SK-N-SH treated with all-trans-retinoic acid at 6 μM for 48 hours (cell line): ENCODE measurements at regions not wholly inside any gene's neighbourhood (a gene's known extent, or its start where the extent isn't known, plus 50 kb on each side); places are given as distances from the start of the nearest gene placed in this dataset.

Experiments used
- ATAC-seq: fragments of 200-7000 bp; cut with Tn5 transposase; 3 replicates; pipeline ENCODE4 v1.9.1; 2020; ENCODE audit warnings: mild to moderate bottlenecking, moderate library complexity
- ARNTL ChIP-seq: fragments of 450-650 bp; formaldehyde crosslinking; IDR thresholded peaks from 2 replicates; pipeline ENCODE4 v1.5.0; 2020; ENCODE audit warnings: low read depth, mild to moderate bottlenecking, moderate library complexity, borderline replicate concordance
- BACH2 ChIP-seq: fragments of 250-450 bp; sonication (Bioruptor Pico); IDR thresholded peaks from 2 replicates; pipeline ENCODE4 v1.9.0; 2021; ENCODE audit warnings: mild to moderate bottlenecking, borderline replicate concordance
- CSDC2 ChIP-seq: fragments of 250-450 bp; sonication (Bioruptor Pico); IDR thresholded peaks from 2 replicates; pipeline ENCODE4 v1.5.0; 2020; ENCODE audit warnings: mild to moderate bottlenecking, moderate library complexity
- GLIS3 ChIP-seq: fragments of 250-450 bp; sonication (Bioruptor Pico); IDR thresholded peaks from 2 replicates; pipeline ENCODE4 v1.5.0; 2020; ENCODE audit warnings: mild to moderate bottlenecking, moderate library complexity
- ISL1 ChIP-seq: fragments of 250-450 bp; sonication (Bioruptor Pico); IDR thresholded peaks from 2 replicates; pipeline ENCODE4 v2.1.2; 2022; ENCODE audit warnings: mild to moderate bottlenecking, moderate library complexity
- OSR1 ChIP-seq: fragments of 250-450 bp; sonication (Bioruptor Pico); IDR thresholded peaks from 2 replicates; pipeline ENCODE4 v1.8.0; 2022; ENCODE audit warnings: moderate library complexity, mild to moderate bottlenecking, inconsistent platforms
- PPARA ChIP-seq: fragments of 250-450 bp; sonication (Bioruptor Pico); IDR thresholded peaks from 2 replicates; pipeline ENCODE4 v1.5.0; 2020; ENCODE audit warnings: mild to moderate bottlenecking, borderline replicate concordance
- RARB ChIP-seq: fragments of 250-450 bp; sonication (Bioruptor Pico); IDR thresholded peaks from 2 replicates; pipeline ENCODE4 v1.8.0; 2021; ENCODE audit warnings: mild to moderate bottlenecking, moderate library complexity
- SNAI2 ChIP-seq: fragments of 250-450 bp; sonication (Bioruptor Pico); IDR thresholded peaks from 2 replicates; pipeline ENCODE4 v1.5.0; 2020; ENCODE audit warnings: mild to moderate bottlenecking, moderate library complexity
- TCF4 ChIP-seq: fragments of 250-450 bp; sonication (Bioruptor Pico); IDR thresholded peaks from 2 replicates; pipeline ENCODE4 v1.8.0; 2021; ENCODE audit warnings: mild to moderate bottlenecking, moderate library complexity, borderline replicate concordance
- TOX ChIP-seq: fragments of 250-450 bp; sonication (Bioruptor Pico); IDR thresholded peaks from 2 replicates; pipeline ENCODE4 v1.8.0; 2021; ENCODE audit warnings: mild to moderate bottlenecking, moderate library complexity, borderline replicate concordance
- ZC3H10 ChIP-seq: fragments of 250-450 bp; sonication (Bioruptor Pico); IDR thresholded peaks from 2 replicates; pipeline ENCODE4 v1.5.1; 2021; ENCODE audit warnings: mild to moderate bottlenecking, moderate library complexity
- ZFP3 ChIP-seq: fragments of 250-450 bp; sonication (Bioruptor Pico); IDR thresholded peaks from 2 replicates; pipeline ENCODE4 v1.5.0; 2020; ENCODE audit warnings: mild to moderate bottlenecking, moderate library complexity
- ZFP30 ChIP-seq: fragments of 450-650 bp; formaldehyde crosslinking; IDR thresholded peaks from 2 replicates; pipeline ENCODE4 v1.5.0; 2022; ENCODE audit warnings: mild to moderate bottlenecking, moderate library complexity
- ZNF565 ChIP-seq: fragments of 450-650 bp; formaldehyde crosslinking; conservative IDR thresholded peaks from 2 replicates; pipeline ENCODE4 v1.5.0; 2020; ENCODE audit warnings: low read depth, mild to moderate bottlenecking, moderate library complexity
- ZNF70 ChIP-seq: fragments of 450-650 bp; formaldehyde crosslinking; IDR thresholded peaks from 2 replicates; pipeline ENCODE4 v1.5.0; 2020; ENCODE audit warnings: mild to moderate bottlenecking, moderate library complexity
- ZNF8 ChIP-seq: fragments of 450-650 bp; formaldehyde crosslinking; IDR thresholded peaks from 2 replicates; pipeline ENCODE4 v1.5.0; 2020; ENCODE audit warnings: mild to moderate bottlenecking, moderate library complexity
- TF ChIP-seq, protein P1 (sequence below): fragments of 250-450 bp; sonication (Bioruptor Pico); IDR thresholded peaks from 2 replicates; pipeline ENCODE4 v1.8.0; 2021; ENCODE audit warnings: low read depth, mild to moderate bottlenecking, moderate library complexity, borderline replicate concordance
- TF ChIP-seq, protein P2 (sequence below): fragments of 250-450 bp; sonication (Bioruptor Pico); IDR thresholded peaks from 2 replicates; pipeline ENCODE4 v1.5.1; 2021; ENCODE audit warnings: mild to moderate bottlenecking, moderate library complexity
- TF ChIP-seq, protein P3 (sequence below): fragments of 250-450 bp; sonication (Bioruptor Pico); IDR thresholded peaks from 2 replicates; pipeline ENCODE4 v1.5.1; 2020; ENCODE audit warnings: low read depth, mild to moderate bottlenecking, moderate library complexity
- TF ChIP-seq, protein P4 (sequence below): fragments of 250-450 bp; sonication (Bioruptor Pico); IDR thresholded peaks from 2 replicates; pipeline ENCODE4 v1.5.0; 2020; ENCODE audit warnings: mild to moderate bottlenecking, moderate library complexity
- TF ChIP-seq, protein P5 (sequence below): fragments of 250-450 bp; sonication (Bioruptor Pico); IDR thresholded peaks from 2 replicates; pipeline ENCODE4 v1.8.0; 2020; ENCODE audit warnings: mild to moderate bottlenecking, moderate library complexity, borderline replicate concordance

DNA sequence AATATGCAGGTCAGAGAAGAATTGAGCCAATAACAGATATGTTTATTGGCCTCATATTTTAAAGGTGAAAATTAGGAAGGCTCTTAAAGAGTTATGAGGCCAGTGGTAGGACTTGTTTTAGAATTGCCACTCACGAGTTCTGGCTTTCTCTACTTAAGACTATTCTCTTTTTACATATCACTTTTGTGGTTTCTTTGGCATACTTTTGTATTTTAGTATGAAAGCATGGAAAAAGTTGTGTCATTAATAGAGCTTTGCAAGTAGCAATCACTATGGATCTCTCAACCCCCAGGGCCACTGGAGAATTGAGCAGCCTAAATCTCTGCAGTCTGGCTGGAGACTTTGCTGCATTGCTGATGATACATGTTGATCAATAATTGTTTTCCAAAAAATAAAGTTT lies 64.6 kb upstream of the SOX21 start:
- ATAC-seq: no peak
- no peak for TF ChIP-seq CSDC2
- no peak for TF ChIP-seq OSR1
- no peak for TF ChIP-seq GLIS3
- TF ChIP-seq, protein P1, sequence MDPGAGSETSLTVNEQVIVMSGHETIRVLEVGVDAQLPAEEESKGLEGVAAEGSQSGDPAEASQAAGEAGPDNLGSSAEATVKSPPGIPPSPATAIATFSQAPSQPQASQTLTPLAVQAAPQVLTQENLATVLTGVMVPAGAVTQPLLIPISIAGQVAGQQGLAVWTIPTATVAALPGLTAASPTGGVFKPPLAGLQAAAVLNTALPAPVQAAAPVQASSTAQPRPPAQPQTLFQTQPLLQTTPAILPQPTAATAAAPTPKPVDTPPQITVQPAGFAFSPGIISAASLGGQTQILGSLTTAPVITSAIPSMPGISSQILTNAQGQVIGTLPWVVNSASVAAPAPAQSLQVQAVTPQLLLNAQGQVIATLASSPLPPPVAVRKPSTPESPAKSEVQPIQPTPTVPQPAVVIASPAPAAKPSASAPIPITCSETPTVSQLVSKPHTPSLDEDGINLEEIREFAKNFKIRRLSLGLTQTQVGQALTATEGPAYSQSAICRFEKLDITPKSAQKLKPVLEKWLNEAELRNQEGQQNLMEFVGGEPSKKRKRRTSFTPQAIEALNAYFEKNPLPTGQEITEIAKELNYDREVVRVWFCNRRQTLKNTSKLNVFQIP (CRISPR knock-in tag): no peak
- TF ChIP-seq ZC3H10 (CRISPR knock-in tag): no peak
- TF ChIP-seq TOX: no peak
- no peak for TF ChIP-seq ARNTL (CRISPR knock-in tag)
- TF ChIP-seq BACH2 (CRISPR knock-in tag): no peak
- no peak for TF ChIP-seq ZFP3 (CRISPR knock-in tag)
- TF ChIP-seq PPARA (CRISPR knock-in tag): no peak
- no peak for TF ChIP-seq ISL1 (CRISPR knock-in tag)
- TF ChIP-seq ZNF8: no peak
- no peak for TF ChIP-seq SNAI2 (CRISPR knock-in tag)
- no peak for TF ChIP-seq ZNF70 (CRISPR knock-in tag)
- no peak for TF ChIP-seq ZNF565 (CRISPR knock-in tag)

DNA sequence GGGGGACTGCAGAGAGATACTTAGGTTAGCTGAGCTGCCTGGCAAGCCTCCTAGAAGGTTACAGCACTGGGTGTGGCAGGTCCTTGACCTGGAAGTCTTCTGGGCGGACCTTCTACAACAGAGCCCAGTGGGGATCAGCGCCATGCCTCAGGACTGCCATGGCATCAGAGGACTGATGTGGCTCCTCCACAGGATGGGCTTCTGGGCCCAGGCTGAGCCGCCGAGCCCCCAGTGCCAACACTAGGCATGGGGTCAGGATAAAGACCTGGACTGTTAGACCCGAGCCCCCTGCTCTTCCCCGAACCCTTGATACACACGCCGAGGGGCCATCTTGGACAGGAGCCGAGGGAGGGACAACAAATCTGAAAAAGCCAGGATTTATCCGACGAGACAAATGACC lies 64.0 kb upstream of the SOX21 start:
- TF ChIP-seq PPARA (CRISPR knock-in tag) (no peak), TOX (no peak), SNAI2 (CRISPR knock-in tag) (no peak), ZFP30 (CRISPR knock-in tag) (no peak), ARNTL (CRISPR knock-in tag) (no peak), ZNF70 (CRISPR knock-in tag) (no peak), ZNF8 (no peak), ZC3H10 (CRISPR knock-in tag) (no peak), ZNF565 (CRISPR knock-in tag) (no peak), ZFP3 (CRISPR knock-in tag) (no peak), GLIS3 (no peak), RARB (no peak), TCF4 (CRISPR knock-in tag) (no peak), CSDC2 (no peak)
- TF ChIP-seq, protein P2, sequence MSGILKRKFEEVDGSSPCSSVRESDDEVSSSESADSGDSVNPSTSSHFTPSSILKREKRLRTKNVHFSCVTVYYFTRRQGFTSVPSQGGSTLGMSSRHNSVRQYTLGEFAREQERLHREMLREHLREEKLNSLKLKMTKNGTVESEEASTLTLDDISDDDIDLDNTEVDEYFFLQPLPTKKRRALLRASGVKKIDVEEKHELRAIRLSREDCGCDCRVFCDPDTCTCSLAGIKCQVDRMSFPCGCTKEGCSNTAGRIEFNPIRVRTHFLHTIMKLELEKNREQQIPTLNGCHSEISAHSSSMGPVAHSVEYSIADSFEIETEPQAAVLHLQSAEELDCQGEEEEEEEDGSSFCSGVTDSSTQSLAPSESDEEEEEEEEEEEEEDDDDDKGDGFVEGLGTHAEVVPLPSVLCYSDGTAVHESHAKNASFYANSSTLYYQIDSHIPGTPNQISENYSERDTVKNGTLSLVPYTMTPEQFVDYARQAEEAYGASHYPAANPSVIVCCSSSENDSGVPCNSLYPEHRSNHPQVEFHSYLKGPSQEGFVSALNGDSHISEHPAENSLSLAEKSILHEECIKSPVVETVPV (CRISPR knock-in tag): no peak
- TF ChIP-seq, protein P3, sequence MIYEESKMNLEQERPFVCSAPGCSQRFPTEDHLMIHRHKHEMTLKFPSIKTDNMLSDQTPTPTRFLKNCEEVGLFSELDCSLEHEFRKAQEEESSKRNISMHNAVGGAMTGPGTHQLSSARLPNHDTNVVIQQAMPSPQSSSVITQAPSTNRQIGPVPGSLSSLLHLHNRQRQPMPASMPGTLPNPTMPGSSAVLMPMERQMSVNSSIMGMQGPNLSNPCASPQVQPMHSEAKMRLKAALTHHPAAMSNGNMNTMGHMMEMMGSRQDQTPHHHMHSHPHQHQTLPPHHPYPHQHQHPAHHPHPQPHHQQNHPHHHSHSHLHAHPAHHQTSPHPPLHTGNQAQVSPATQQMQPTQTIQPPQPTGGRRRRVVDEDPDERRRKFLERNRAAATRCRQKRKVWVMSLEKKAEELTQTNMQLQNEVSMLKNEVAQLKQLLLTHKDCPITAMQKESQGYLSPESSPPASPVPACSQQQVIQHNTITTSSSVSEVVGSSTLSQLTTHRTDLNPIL (CRISPR knock-in tag): no peak
- TF ChIP-seq, protein P4, sequence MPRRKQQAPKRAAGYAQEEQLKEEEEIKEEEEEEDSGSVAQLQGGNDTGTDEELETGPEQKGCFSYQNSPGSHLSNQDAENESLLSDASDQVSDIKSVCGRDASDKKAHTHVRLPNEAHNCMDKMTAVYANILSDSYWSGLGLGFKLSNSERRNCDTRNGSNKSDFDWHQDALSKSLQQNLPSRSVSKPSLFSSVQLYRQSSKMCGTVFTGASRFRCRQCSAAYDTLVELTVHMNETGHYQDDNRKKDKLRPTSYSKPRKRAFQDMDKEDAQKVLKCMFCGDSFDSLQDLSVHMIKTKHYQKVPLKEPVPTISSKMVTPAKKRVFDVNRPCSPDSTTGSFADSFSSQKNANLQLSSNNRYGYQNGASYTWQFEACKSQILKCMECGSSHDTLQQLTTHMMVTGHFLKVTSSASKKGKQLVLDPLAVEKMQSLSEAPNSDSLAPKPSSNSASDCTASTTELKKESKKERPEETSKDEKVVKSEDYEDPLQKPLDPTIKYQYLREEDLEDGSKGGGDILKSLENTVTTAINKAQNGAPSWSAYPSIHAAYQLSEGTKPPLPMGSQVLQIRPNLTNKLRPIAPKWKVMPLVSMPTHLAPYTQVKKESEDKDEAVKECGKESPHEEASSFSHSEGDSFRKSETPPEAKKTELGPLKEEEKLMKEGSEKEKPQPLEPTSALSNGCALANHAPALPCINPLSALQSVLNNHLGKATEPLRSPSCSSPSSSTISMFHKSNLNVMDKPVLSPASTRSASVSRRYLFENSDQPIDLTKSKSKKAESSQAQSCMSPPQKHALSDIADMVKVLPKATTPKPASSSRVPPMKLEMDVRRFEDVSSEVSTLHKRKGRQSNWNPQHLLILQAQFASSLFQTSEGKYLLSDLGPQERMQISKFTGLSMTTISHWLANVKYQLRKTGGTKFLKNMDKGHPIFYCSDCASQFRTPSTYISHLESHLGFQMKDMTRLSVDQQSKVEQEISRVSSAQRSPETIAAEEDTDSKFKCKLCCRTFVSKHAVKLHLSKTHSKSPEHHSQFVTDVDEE: no peak
- TF ChIP-seq, protein P1 (CRISPR knock-in tag): no peak
- TF ChIP-seq, protein P5, sequence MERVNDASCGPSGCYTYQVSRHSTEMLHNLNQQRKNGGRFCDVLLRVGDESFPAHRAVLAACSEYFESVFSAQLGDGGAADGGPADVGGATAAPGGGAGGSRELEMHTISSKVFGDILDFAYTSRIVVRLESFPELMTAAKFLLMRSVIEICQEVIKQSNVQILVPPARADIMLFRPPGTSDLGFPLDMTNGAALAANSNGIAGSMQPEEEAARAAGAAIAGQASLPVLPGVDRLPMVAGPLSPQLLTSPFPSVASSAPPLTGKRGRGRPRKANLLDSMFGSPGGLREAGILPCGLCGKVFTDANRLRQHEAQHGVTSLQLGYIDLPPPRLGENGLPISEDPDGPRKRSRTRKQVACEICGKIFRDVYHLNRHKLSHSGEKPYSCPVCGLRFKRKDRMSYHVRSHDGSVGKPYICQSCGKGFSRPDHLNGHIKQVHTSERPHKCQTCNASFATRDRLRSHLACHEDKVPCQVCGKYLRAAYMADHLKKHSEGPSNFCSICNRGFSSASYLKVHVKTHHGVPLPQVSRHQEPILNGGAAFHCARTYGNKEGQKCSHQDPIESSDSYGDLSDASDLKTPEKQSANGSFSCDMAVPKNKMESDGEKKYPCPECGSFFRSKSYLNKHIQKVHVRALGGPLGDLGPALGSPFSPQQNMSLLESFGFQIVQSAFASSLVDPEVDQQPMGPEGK (CRISPR knock-in tag): no peak
- TF ChIP-seq, all 23 proteins: peak for 0
- ATAC-seq: no peak
